ENCODE measurements at regions not wholly inside any gene's neighbourhood (a gene's known extent, or its start where the extent isn't known, plus 50 kb on each side); places are given as distances from the start of the nearest gene placed in this dataset.

DNA sequence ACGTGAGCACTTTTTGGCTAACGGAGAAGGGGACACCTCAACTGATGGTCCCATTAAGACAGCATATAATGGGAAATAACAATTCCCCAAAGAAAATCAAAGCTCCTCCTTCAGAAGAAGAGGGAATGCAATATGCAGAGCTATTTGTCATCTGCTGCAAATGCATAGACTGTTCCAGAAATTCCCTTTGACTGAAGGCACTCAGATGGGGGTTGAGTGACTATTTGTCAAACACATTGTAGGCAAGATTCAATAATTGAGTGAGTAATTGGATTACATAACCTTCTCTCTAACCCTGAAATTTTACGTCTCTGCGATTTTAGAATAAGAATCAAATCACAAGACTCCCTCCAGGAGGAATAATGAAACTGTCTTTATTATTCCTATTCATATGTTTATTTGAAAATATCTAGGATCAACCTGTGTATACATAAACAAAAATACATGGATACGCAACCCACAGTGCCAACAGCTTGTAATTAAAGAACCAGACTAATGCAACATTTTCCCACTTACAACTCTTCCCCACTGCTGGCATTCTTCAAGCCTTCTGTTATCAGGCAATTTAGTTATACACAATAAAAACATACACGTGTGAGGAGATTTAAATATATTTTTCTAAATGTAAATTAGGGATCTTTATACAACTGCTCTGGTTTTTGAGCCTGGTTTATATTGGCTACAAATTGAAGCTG, 256.6 kb downstream of the GBA3 start:
- DNase-seq (ENCODE audit: low spot score), result no peak

DNA sequence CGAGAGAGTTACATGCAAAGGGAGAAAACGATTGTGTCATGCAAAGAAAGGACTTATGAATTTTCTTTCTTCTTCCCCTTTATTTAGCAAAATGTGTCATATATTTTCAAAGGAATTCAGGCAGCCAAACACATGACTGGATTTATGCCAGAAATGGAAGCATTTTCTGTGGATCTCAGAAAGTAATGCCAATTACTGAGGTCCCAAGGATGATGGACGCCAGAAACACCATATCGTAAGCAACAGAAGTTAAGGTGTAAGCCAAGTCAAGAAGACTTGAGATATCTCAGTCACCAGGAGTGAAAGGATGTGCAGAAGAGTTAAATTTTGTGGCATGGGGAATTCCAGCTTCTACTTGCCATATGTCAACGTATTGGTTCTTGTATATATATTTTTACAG, 255.1 kb downstream of the GBA3 start:
- DNase-seq (ENCODE audit: low spot score), result no peak

DNA sequence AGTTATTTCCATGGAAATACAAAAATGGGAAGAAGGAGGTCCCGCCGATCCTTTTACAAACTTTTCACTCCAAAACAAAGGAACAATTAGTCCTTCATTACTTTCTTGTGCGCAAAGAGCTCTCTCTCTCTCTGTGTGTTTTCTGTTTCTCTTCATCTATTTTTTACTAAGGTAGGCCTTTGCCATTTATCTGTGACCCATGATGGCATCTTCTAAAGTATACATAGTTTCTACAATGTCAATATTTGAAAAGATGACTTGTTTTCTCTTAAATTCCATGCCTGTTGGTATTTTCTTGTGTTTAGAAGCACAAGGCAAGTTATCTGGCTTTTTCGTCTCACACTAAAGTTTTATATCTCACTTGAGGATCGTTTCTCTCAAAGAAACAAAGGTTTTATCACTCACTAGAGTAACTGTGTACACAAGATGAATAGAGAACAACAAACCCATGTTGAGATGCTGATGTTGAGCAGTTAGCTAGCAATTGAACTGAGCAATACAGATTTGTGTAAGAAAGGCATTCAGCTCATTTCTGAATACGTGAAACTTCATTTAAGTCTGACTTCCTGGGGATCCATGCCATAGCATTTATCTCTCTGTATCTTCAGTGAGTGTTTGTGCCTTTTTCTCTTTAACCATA, 250.3 kb downstream of the GBA3 start:
- DNase-seq (ENCODE audit: low spot score), result no peak

DNA sequence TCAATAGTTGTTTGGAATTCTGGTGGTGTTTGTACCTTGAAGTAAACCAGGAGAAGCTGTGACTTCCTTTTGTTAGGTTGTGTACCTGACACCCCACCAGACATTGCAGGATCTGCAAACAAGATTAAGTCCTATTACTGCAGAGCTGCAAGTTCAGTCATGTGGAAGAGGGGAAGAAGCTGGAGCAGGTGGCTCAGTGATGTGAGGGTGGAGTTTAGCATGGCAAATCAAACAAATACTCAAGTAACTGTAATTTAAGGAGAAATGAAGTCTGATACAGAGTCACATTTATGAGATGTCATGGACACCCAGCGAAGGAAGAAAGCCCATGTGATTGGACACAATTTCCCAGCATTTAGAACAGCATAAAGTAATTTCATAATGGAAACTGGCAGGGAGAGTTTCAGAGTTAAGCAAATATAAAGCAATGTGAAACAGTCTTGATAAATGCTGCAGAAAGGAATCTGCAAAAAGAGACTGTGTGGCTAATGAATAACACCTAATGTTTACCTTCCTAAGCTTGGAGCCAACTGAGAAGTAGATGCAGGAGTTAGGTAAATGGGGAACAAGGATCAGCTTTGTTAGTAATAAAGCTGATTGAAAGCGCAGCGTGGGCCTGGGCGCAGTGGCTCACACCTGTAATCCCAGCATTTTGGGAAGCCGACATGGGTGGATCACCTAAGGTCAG, 249.1 kb downstream of the GBA3 start:
- DNase-seq (ENCODE audit: low spot score), result no peak

DNA sequence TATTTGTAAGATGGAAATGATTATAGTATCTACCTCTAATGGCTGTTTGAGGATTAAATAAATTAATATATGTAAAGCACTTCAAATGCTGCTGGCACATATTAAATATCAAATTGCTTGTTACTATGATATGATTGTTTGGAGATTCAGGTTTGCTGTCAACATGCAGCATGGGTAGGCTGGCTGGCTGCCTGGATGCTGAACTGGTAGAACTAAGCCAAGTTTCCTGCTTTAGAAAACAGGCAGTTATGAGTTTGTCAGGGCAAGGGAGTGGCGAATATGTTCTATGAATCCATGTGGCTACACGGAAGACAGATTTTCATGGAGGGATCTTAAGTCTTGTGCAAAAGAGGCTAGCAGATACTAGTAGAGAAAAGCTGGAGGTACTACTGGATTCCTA, 239.6 kb downstream of the GBA3 start:
- DNase-seq (ENCODE audit: low spot score), result no peak

DNA sequence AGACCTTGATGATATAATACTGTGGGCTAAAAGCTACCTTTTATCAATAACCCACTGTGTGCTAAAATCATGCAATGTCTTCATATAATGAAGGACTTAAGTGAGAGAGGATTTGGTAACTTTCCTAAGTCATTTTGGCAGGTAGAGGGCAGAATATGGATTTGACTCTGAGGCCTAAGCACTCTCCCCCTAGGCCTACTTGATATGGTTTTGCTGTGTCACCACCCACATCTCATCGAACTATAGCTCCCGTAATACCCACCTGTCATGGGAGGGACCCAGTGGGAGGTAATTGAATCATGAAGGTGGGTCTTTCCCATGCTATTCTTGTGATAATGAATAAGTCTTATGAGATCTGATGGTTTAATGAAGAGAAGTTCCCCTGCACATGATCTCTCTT, 229.7 kb downstream of the GBA3 start:
- DNase-seq (ENCODE audit: low spot score), result no peak

DNA sequence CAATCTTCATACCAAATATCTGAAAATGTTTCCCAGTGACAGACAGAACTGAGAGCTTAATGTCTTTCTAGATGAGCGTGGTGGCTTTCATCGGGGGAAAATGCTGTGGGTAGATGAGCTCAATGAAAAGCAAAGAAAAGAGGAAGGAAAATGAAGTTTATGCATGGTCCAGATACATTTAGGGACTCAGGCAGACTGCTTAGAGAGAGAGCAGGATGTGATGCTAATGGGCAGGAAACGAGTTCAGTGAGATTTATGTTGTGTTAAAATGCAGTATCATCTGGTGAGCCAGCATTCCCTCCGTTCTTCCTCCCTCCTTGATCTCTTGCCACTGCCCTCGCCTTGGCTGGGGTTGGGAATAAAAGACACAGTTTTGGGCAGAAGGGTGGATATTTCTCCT, 229.2 kb downstream of the GBA3 start:
- no peak for DNase-seq (ENCODE audit: low spot score)

DNA sequence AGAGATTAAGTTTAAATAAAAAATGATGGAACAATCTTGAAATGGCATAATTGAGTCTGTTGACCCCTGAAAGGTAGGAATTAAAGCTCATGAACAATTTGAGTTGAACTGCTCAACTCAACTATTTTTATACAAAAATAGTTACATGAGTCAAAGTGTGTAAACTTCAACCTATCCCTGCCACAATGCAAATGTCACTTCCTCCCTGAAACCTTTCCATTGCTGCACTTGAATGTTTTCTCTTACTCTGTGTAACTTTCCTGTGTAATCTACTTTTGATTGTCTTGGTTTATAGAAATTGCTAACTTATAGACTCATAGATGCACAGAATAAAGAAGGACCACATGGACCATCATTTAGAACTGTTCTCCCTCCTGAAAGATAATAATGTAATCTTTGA, 218.5 kb downstream of the GBA3 start:
- no peak for DNase-seq (ENCODE audit: low spot score)

DNA sequence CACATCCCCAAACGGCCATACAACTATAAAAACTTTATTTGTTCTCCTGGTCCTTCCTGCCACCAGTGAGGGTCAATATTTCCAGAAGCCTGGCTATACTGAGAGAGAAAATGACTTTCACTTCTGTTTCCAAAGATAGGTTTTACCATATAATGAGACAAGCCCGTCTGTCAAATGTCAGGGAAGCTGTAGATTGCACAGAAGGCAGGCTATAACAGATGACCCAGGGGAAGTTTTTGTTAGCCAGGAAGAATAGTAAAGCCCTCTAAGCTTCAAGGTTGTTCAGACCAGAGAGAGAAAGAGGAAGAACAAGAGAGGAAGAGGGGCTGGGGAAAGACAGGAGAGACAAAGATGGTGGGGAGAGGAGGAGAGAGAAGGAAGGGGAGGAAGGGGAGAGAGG, 217.5 kb downstream of the GBA3 start:
- DNase-seq (ENCODE audit: low spot score), result no peak

DNA sequence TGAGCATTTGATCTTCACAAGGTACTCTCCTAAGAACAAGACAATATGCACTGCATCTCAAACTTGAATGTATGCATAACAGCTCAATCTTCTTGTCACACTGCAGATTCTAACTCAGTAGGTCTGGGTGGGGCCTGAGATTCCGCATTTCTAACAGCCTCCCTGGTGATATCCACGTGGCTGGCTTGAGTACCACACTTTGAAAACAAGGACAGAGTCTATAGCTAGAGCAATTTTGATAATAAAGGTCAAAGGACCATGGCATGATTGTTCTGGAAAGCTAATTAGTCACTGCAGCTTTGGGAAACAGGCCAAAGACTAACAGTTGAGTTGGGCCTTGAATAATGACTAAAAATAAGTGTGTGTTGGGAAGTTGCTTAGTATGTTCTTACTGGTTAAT, 213.3 kb downstream of the GBA3 start:
- DNase-seq (ENCODE audit: low spot score), result no peak

DNA sequence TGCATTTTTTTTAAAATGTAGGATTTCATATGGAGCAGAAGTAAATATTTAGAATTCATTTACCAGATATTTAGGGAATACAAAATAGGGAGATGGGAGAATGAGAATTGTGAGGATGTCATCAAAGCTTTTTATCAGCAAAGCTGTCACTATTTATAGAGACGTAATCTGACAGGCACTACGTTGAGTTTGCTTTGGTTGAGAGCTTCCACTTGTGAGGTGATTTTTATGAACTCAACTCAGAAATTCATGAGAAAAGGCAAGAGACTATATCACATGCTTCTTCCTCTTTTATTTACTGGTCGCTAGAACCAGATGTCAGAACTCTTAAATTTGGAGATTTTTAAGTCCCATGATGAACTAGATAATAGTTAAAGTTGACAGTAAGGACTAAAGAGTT, 211.2 kb downstream of the GBA3 start:
- DNase-seq (ENCODE audit: low spot score), result no peak

DNA sequence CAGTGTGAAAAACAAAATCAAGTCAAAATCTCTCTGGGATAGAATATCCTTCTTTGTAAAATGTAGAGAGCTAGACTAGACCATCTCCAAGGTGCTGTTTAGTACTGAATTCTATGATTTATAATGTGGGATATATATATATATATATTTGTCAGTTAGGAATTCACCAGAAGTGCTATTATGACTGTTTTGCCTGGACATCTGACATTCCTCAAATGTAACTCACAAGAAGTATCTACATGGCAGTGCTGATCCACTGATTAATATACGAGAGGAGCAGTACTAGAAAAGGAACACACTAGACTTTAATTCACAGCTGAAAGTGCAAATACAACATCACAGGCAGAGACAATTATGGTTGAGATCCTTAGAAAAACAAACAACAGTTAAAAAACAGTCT, 208.9 kb downstream of the GBA3 start:
- DNase-seq (ENCODE audit: low spot score), result peak; percentile 0

DNA sequence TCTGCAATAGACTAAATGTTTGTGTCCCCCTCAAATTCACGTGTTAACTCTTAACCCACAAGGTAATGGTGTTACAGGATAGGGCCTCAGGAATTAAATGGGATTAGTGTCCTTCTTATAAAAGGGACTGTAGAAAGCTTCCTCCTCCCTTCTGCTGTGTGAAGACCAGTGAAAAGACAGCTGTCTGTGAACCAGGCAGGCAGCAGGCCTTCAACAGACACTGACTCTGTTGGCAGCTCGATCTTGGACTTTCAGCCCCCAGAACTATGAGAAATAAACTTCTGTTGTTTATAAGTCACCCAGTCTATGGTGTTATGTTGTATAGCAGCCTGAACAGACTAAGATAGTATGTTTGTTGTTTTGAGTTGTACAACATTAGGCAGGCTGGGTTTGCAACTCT, 208.1 kb downstream of the GBA3 start:
- DNase-seq (ENCODE audit: low spot score), result no peak

DNA sequence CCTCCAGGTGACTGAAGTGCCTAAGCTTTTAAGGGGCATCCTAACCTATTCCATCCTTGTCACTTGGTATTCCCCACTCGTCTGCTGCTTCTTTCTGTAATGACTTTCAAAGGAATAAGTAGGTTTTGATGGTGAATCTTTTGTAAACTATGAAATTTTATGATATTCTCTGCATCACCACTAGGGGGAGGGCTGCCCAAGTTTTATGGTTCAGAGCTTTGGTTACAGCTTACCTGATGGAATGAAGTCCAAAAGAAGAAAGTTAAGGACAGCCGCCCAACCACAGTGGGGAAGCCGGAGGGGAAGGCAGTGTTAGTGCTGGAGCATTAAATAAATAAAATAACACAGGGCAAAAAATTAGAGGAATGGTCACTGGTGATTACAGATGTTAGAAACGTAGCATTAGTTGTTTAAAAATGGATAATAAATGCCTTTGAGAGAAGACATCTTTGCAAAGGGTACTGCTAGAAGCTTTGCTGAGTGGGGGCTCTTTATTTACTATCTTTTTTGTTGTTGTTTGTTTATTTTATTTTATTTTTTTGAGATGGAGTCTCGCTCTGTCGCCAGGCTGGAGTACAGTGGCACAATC, 204.9 kb downstream of the GBA3 start:
- peak; percentile 34 for DNase-seq (ENCODE audit: low spot score)

DNA sequence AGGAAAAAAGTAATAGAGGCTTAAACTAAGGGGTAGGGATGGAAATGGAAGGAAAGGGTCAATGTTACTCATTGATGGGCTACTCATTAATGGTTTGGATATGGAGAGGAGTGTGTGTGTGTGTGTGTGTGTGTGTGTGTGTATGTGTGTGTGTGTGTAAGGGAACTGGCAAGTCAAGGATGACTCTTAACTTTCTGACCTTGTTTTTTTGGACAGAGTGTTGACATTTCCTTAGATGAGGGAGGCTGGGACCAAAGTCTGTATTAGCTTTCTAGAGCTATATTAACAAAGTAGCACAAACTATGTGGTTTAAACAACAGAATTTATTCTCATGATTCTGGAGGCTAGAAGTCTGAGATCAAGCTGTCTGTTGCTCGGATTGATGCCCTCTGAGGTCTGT, 202.7 kb downstream of the GBA3 start:
- DNase-seq (ENCODE audit: low spot score), result no peak

DNA sequence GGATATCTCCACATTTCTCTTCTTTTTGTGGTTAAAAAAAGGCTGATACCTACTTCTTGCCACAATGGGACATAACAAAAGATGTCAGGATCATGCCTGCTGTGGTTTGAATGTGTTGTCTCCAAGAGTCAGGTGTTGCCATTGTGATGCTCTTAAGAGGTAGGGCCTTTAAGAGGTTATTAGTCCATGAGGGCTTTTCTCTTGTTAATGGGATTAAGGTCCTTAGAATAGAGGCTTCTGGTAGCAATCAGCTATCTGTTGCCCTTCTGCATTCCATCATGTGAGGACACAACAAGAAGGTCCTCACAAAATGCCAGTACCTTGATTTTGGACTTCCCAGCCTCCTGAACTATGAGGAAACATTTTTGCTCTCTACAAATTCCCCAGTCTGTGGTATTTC, 191.4 kb downstream of the GBA3 start:
- DNase-seq (ENCODE audit: low spot score), result no peak

DNA sequence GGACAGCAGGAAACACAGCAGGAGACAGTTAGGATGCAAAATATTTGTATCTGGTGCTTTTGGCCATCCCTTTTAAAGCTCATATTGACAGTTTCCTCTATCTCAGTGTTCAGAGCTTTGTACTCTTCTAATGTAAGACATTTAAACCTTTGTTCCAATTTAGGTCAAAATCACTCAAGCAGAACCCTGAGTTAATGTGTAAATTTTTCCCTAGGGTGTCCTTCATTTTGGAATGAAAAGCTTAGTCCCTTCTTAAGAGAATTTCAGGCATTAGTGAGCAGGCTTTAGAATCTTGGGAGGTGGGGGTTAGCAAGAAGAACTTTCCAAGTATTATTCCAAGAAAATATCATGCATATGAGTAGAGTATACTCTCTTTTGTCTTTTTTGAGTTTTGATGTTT, 188.7 kb downstream of the GBA3 start:
- DNase-seq (ENCODE audit: low spot score), result no peak

DNA sequence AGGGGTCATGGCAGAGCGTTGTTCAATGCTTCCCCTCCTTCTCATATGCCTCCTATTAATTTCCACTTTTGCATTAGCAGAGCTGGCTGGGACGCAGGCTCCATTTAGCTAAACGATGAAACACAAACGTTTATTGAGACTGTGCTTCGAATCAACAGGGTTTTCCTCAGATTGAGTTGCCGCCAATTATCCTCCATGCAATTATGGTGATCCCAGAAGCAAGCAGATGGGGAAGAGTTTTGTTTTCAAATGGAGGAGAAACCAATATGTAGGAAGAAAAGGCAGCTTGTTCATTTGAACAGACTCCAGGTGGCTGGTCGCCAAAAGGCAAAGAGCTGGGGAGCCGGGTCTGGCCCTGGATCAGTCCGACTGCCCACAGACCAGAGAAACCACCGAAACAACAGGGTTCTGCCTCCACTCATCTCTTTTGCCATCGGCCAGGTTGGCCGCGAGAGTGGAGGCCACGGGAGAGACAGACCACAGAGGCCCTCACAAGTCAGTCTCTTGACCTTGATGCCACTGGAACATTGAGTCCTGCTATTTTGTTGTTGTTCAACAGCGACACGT, 184.8 kb downstream of the GBA3 start:
- no peak for DNase-seq (ENCODE audit: low spot score)

DNA sequence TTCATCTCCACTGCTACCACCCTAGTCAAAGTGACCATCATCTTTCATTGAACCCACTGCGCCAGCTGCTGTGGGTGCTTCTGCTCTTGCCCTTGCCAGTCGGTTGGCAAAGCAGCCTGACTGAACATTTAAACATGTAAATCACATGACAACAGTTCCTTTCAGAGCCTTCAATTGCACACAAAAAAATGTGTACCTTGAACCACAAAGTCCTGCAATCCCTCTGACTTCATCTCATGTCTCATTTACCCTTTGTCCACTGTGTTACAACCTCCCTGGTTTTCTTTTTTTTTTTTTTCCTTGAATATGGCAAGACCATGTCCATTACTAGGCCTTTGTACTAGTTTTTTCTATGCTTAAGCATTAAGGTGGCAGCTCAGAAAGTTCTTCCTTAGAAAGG, 183.5 kb downstream of the GBA3 start:
- DNase-seq (ENCODE audit: low spot score), result no peak

DNA sequence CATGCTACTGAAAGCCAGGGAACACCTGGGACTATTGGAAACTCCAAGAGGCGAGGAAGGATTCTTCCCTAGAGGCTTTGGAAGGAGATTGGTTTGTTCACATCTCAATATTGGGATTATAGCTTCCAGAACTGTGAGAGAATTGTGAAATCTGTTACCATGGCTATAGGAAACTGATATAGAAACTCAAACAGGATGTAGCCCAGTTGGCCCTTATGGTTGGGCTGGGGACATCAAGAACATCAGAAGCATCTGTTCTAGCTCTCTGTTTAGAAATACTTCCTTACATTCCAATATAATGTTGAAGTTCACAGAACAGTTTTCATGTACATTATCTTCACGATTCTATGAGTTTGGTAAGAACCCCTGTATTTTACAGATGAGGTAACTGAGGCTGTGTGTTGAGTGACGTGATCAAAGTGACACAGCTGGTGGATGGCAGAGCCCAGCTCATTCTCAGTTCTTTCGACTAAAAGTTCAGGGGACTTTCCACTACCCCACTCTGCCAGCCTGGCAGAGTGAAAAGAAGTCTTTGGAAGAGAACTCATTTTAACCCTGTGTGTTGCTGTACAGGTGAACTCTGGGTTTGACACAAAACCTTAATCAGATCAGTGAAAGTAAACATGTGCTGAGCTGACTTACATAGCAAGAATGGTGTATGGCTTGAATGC, 183.0 kb downstream of the GBA3 start:
- DNase-seq (ENCODE audit: low spot score), result no peak

DNA sequence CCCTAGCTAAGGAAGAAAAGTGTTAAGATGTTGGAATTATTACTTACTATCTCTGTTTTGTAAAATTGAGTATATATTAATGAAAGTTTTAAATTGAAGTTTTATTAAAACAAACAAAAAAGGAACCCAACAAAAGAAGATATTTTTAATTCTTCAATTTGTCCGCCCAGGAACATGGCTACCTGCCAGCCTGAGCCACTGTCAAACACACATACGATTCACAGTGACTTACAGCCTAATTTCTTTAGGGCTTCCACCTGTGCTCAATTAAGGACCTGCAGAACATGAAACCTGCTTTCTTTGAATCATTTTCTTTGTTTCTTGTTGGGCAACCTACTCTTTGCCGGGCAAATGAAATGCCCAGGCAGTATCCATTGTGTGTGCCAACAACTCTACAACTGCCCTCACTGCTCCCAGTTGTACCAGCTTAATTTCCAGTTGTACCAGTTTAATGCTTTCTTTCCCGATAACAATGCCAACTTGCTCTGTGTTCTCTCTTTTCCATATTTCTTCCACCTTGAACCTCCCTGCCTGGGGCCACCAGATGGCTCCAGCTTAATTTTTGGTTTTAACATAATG, 181.7 kb downstream of the GBA3 start:
- DNase-seq (ENCODE audit: low spot score), result no peak

DNA sequence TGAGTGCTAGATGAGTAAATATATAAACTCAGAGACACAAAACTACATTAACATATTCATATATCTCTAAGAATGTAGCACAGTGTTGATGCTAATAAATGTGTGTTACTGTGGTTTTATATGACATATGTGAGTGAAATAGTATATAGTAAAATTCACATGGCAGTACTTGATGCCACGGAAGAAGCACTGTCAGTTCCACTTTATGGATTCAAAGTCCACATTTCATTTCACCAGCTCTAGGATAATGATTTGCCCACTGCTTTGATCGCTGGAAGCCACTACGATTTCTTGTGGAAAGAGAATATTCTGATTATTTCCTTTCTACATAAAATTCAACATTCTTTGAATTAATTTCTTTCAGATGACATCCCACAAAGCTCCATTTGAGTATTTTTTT, 181.2 kb downstream of the GBA3 start:
- DNase-seq (ENCODE audit: low spot score), result no peak
